AG08395 (cell line): ENCODE measurements at regions not wholly inside any gene's neighbourhood (a gene's known extent, or its start where the extent isn't known, plus 50 kb on each side); places are given as distances from the start of the nearest gene placed in this dataset.

Experiments used
- DNase-seq: peaks from one replicate; pipeline ENCODE4 v3.0.0; 2012; ENCODE audit warnings: mixed read lengths, low spot score

DNA sequence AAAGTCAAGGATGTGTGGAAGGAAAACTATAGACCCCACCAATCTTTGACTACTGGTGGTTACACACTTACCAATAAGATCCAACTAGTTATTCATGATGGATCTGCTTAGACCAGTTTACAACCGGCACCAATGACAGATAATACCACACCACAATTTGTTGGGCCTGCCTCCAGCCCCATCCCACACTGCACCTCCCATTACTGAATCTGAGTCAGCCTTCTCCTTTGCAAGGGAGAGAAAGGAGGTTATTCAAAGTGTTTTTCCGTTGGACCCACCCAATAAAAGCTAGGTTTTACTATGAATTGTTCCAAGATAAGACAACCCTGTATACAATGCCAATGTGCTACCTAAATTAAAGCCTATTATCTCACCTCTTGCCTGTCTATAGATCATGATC lies 453.5 kb downstream of the MTRR start:
- no peak for DNase-seq

DNA sequence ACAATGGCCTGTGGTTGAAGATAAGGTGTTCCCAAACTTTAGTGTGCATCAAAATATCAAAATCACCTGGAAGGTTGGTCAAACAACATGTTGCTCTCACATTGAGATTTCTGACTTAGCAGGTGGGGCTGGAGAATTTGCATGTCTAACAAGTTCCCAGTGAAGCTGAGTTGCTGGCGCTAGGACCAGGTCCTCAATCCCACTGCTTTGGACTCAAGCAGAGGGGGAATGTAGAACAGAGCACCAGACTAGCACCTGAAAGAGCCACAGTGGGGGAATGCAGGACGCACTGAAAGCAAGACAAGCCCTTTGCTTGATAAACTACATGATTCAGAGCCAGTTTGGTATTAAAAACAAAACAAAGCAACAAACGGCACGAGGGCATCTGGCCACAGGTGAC lies 458.1 kb downstream of the MTRR start:
- DNase-seq: no peak

DNA sequence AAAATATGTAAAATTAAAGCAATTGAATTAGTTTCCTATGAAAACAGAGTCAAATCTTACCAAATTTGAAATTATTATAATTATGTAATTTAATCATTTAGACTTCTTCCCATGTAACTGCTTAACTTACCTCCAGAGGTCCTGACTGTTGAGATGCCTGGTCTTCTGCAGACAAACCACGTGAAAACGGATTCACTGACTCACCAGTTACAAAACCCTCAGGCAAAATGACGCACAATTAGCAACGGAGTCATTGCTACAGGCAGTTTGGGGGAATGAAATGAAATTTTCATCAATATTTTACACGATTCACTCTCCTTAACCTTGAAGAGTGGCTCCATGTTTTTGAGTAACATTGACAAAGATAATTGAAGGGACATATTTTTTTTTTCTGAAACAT lies 460.8 kb downstream of the MTRR start:
- DNase-seq: no peak

DNA sequence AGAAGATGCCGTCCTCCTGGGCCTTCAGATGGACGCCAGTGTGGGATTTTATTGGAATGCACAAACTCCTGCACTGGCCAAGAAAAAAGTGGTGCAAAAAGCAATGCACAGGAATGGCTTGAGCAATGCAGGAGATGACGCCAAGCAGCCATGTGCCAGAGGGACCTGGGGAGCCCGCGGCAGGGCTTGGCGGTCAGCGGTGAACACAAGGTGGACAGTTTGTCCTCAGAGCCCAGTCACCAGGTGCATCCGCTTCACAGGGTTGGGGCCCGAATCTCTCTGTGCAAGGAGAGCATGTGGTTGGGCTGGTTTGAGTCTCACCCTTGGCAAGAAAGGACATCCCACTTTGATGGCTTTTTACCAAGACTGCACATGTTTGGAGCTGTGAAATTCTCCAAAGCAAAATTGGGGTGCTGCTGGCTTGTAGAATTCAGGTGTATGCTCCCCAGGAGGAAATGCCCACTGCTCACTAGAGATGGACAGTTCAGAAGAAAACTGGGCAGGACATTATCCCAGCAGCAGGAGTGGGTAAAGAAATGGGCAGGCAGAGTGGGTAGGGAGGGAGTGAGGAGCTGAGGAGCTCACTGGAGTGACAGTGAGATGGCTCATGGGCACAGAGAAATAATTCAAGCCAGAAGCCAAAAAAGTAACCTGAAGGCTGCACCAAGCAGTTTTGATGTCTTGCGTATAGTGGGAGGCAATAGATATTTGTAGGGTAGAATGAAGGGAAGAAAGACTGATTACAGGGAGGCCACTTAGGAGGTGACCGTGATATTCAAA lies 463.9 kb downstream of the MTRR start:
- DNase-seq: no peak

DNA sequence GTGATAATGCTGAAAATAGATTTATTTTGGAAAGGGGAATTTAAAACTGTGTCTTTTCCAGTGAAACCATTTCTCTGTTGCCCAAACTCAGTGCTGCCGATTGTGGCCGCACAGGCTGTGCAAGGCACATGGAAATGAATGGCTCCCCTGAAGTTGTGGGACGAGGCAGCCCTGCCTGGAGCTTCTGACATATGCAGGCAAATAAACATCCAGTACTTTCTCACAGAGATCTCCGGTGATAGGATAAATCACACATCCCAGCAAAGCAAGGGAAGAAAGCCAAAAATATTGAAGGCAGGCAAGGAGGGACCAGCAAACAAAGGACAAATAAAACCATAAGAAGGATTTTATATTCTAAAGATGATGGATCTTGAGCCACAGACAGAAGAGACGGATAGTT lies 464.5 kb downstream of the MTRR start:
- DNase-seq: no peak

DNA sequence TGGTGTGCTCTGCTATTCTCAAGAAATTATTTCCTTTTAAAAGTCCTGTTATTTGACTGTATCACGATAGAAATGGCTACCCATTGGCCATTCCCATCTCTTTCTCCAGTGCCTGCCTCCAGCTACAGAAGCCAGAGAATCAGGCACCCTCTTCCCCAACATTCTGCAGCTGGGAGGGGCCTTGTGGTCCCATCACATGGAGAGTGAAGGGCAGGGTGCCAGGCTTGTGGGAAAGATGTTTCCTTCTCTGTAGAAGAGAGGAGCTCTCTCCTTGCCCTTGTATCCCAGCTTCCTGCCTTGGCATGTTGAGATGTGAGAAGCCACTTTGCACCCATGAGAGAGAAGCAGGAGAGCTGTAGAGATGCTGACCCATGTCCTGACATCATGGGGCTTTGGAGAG lies 465.0 kb downstream of the MTRR start:
- no peak for DNase-seq

DNA sequence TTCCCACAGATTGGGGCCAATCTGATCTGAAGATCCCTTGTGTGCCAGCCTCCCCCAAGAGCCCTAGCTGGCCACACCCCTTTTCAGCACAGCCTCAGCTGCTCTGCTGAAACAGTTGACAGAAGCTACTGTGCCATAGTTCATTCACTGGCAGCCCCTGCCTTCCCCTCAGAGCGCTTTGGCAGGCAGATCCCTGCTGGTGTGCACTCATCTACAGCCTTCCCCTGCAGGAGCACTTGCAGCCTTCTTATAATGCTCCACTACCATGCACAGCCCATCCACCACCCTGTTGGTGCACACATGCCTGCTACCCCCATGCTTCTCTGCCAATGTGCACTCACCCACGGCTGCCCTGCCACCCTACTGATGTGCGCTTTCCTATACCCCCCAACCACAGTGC lies 471.3 kb downstream of the MTRR start:
- DNase-seq: no peak

DNA sequence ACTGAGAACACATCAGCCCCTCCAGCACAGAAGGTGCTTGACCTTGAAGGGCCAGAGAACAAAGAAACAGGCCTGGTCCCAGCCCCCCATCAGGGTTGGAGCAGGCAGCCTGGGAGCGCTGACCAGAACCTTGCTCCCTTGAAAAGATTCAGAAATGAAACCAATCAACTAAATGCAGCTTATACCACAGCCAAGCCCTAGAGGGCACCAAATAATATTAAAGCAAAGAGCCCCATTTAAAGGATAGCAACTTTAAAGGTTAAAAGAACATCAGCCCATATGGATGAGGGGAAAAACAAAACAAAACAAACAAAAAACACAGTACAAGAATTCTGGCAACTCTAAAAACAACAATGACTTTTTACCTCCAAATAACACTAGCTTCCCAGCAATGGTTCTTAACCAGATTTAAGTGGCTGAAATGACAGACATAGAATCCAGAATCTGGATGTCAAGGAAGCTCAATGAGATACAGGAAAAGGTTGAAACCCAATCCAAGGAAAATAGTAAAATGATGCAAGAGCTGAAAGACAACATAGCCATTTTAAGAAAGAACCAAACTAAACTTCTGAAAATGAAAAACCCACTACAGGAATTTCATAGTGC lies 471.9 kb downstream of the MTRR start:
- DNase-seq: peak; percentile 43

DNA sequence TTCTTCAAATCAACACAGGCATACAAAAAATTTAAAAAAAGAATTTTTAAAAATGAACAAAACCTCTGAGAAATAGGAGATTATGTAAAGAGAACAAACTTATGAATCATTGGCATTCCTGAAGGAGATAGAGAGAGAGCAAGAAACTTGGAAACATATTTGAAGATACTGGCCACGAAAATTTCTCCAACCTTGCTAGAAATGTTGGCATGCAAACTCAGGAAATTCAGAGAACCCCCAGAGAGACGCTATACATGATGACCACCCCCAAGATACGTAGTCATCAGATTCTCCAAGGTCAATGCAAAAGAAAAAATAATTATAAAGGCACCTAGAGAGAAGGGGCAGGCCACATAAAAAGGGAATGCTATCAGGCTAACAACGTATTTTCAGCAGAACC lies 472.5 kb downstream of the MTRR start:
- DNase-seq: no peak

DNA sequence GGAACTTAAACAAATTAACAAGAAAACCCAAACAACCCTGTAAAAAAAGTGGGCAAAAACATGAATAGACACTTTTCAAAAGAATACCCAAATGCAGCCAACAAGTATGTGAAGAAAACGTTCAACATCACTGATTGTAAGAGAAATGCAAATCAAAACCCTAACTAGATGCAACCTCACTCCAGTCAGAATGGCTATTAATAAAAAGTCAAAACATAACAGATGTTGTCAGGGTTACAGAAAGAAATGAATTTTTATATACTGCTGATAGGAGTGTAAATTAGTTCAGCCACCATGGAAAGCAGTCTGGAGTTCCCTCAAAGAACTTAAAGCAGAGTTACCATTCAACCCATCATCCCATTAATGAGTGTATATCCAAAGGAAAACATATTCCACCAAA lies 479.0 kb downstream of the MTRR start:
- DNase-seq: no peak

DNA sequence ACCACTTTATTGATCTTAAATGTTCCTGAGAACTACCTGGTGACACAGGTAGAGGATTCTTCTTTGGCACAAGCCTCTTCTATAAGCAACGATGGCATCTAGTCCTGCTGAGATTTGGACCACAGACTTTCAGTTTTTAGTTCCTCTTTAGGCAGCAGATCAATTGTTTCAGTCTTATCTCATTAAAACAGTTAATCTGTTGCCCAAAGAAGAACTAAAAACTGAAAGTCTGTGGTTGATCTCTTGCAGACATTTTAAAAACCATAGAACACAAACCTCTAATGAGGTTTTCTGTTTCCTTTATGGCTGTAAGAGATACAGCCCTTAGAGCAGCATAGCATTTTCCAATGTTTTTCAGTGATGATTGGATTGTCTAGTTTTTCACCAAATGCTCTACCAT lies 480.9 kb downstream of the MTRR start:
- DNase-seq: no peak

DNA sequence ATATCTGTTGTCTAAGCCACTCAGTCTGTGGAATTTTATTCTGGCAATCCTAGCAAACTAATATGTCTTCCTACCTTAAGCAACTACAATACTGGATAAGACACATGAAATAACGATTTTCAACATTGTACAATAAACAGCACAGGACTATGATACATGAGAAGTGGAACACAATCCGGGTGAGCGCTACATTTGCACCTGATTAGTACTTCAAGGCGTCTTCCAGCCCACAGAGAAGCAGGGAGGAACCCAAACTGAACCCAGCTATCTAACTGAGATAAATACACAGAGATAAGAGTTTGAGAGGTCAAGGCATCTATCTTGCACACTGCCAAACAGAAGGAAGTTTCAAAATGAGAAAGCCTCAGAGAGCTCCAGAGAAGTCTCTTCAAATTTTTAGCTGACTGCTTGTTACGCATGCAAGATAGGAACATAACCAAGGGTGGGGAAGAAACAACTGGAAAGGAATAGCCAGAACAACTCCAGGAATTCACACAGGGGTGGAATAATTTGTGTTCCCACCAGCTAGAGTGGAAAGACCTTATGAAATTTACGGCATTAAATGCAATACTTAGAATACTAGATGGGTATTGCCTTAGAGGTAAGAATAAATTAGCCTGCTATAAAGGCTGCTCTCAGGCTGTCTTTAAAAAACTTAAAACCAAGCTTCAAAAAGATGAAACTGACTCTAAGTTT lies 481.8 kb downstream of the MTRR start:
- DNase-seq: no peak

DNA sequence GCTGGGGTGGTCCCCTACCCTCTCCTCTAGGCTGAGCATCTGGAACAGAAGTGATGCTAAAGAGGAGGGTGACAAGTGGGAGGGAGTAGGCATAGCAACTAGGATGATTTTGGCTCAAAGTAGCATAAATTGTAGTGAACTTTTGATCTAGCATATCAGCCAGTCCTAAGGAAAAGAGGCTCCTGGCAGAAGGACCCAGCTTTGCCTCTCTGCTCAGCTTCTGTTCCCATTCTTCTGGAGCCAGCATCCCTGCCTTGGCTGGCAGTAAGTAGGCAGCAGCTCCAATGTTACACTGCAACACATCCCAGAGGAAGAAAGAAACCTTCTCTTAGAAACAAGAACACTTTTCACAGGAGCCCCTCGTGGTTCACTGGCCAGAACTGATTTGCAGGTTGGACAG lies 487.0 kb downstream of the MTRR start:
- no peak for DNase-seq

DNA sequence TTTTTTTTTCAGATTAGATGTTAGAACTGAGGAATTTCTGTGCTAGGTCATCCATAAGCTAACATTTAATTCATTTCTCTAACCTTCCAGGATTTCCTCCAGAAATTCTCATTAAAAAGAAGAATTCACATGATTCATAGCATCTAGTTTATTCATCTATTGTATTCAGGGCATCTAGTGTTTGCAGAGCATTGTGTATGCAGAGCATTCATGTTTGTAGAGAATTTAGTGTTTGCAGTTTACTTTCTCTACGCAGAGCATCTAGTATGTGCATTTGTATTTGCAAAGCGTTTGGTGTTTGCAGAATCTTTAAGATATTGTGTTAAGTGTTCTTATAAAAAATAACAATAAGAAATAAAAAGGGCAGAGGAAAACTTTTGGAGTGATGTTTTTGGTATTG lies 491.1 kb downstream of the MTRR start:
- DNase-seq: no peak

DNA sequence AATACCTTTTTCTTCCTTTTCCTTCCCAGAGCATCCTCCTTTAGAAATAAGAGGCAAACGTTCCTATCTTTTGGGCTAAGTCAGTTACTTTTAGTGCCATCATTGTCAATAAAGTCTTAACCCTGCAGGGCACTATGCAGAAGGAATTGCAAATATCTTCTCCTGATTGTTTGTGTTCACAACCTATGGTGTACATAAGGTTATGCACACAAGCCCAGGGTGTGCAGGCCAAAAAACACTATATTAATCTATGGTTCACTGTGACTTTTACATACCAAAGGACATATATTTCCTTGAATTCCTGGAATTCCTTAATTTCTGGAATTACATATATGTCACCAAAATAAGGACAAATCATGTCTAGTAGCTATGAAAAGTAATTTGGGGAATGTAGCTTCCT lies 493.5 kb downstream of the MTRR start:
- DNase-seq: no peak

DNA sequence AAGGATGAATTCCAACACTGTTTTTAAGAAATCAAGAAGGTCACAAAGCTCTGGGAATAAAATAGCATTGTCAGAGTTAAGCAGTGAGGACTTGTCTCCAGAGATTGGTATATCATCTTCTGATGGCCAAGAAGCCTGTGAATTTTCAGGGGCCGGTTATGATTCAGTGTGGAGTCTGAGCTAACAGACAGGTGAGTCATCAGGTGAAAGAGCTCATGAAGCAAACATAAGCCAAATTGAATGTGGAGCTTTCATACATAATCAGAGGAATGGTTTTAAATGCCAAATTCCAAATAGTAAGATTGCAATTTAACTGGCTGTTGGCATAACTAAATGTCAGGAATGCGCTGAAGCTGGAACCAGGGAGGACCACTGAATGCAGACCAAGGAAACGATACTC lies 494.2 kb downstream of the MTRR start:
- no peak for DNase-seq

DNA sequence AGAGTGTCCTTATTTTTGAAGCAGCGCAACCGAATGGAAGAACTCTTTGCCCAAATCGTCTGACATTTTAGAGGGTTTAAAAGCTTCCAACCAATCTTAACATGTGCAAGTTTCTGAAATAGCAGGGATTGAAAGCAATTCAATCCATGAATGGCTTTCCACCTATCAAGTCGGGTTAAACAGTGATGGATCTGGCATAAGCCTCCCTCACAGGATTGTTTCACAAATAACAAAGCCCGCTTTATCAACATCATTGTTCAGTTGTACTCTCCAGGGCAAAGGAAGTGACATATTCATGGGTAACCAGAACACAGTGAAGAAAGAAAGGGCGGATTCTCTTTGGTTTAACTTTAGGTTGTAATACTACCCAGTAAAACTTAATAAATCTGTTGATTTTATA lies 497.3 kb downstream of the MTRR start:
- DNase-seq: no peak

DNA sequence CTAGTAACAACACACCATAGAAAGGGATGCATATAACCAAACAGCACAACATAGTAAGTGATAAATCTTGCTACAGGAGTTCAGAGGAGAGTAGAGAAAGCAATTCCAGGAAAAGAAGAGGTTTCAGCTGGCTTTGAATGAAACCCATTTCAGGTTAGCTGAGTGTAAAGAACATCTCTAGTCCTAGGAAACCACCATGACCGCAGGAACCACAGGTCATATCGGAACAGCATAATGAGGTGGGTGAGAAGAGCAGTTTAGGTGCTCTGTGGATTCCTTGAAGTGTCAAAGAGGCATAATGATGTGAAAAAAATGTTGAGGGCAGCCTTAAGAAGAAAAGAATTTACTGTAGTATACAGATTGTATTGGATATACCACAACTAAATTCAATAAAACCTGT lies 507.5 kb downstream of the MTRR start:
- DNase-seq: no peak

DNA sequence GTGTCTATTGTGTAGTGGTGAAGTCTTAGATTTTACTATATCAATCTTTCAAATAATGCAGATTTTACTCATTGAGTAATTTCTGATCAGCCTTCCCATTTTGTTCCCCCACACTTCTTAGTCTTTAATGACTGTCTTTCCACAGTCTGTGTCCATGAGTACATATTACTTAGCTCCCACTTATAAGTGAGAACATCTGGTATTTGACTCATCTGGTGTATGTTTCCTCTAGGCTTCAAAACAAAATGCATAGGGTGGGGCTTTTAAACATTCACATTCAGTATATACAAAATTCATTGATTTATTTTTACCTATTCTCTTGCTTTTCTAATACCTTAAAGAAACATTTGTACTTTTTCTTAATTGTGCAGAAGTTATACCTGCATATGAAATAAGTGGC lies 513.0 kb downstream of the MTRR start:
- no peak for DNase-seq

DNA sequence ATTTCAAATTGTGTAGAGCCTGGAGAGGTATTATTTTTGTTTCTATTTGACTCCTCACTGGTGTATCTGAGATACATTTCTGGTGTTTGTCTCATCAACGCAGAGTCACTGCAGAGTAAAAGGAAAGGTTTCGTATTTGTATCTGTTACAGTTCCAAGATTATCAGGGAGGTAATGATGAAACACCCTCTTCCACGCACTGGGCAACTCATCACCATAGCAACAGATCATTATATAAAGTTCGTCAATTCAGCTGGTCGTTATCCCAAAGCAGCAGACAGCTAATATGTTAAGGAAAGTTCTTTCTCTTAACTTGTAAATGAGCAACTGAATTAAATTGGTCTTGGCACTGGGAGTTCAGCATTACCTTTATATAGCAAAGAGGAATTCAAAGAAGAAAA lies 513.5 kb downstream of the MTRR start:
- DNase-seq: no peak

DNA sequence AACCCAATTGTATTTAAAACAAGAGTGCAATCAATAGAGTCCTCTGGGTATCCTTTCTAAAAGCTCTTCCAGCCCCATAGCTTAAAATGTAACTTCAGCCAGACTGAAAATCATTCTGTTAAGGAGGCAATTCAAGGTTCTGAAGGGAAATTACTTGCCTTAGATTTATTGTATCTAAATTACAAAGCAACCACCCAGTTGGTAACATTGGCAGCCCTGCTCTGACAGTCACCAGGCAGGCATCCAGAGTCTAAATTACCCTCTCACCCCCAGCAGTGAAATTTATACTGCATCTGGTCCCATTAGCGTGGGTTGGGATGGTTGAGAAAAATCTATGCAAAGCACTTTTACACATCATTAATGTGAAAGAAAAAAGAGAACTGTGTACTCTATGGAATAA lies 514.7 kb downstream of the MTRR start:
- no peak for DNase-seq

DNA sequence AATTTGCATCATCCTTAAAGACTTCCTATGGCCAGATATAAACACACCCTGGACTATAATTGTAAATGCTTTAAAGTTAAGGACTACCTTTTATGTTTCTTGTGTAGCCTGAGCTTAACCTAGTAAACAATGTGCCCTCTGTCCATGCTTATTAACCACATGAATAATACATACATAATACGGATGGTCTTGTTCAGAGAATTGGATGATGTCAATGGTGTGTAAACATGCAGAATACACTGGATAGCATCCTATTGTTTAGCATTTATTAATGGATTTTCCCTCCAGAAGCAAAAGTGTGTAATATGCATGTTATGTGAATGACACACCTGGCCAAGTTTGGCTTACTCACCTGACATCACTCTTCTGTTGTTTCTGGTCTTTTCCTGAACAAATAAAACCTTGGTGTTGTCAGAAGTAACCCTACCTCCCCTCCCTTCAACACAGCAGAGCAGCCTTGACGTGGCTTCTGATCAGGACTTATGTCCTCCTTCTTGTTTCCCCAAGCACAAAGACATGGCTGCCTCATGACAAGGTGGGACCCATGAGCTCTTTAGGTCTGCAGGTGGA lies 517.9 kb downstream of the MTRR start:
- DNase-seq: no peak

DNA sequence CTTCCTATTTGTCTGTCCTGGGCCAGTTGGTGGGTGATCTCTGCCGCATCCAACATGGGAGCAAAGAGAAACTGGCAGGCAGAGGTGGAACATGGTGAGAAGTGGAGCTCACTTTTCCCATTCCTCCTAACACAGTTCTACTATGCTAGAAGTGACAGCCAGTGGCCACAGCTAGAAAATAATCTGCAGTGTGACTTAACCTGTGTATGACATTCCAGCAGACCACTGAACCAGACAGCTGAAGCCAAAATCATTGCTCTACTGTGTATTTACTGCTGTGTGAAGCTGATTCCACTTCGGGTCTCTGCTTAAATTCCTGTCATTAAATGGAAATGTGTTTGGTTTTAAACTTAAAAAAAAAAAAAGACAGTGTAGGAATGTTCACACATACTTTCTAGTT lies 523.0 kb downstream of the MTRR start:
- DNase-seq: no peak
